LNCaP clone FGC (cell line): ENCODE measurements at regions not wholly inside any gene's neighbourhood (a gene's known extent, or its start where the extent isn't known, plus 50 kb on each side); places are given as distances from the start of the nearest gene placed in this dataset.

ENCODE experiments used
- DNase-seq: peaks from one replicate; pipeline ENCODE4 v3.0.0-alpha.2; 2011; ENCODE audit warnings: low read depth
- H3K4me3 ChIP-seq: 2 replicates; pipeline ENCODE4 v1.5.1; 2011; ENCODE audit warnings: mild to moderate bottlenecking, low read depth, low read length, control low read depth
- CTCF ChIP-seq: IDR thresholded peaks from 2 replicates; pipeline ENCODE4 v1.5.1; 2012; ENCODE audit warnings: mild to moderate bottlenecking; ENCODE audit not compliant: control insufficient read depth, insufficient read depth; ENCODE audit errors: extremely low read depth

GRCh38 chr4:155592179-155592937 is 74.3 kb upstream of the GUCY1A1 start:
- no peak overlapping the region for H3K4me3 ChIP-seq
- DNase-seq, result no peak
- TF ChIP-seq CTCF, result no peak

DNA sequence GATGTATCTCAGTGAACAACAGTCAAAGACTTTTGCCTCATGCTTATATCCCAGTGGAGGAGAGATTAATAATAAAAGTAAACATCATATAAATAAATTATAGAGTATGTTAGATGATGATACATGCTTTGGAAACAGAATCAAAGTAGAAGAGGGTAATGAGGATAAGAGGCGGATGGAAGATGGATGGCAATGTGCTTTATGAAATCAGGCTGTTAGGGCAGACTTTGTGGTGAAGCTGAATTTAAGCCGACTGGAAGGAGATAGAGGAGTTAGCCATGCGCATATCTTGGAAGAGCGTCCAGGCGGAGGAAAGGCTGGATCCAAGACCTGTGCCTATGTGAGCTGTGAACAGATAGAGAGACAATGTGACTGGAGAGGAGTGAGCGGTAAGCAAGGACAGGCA is 74.9 kb upstream of the GUCY1A1 start:
- TF ChIP-seq CTCF, result no peak
- no peak for DNase-seq
- no peak overlapping the region for H3K4me3 ChIP-seq

DNA sequence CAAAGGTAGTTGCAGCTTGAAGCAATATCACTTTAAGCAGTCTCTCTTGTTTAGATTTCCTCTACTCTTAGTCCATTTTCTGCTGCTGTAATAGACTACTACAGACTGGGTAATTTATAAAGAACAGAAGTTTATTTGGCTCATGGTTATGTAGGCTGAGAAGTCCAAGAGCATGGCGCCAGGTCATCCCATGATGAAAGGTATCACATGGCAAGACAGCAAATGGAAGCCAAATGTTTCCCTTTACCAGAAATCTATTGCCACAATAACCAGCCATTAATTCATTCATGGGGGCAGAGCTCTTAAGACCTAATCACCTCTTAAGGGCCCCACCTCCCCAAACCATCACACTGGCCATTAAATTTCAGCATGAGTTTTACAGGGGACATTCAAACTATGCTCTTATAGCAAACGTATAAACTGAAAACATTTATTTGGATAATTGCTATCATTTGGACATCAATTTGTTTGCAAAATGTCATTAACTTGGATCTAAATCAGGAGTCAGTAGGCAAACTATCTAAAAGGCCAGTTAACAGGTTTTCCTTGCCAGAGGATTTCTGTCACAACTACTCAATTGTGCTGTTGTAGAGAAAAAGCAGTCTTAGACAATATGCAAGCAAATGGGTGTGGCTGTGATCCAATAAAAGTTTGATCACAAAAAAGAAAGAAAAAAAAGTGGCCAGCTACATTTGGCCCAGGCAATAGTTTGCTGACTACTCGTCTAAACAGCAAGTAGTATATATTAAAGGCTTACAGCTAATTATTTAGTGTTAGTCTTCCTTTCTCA is 75.7 kb upstream of the GUCY1A1 start:
- no peak overlapping the region for H3K4me3 ChIP-seq
- DNase-seq, result no peak
- TF ChIP-seq CTCF, result no peak

DNA sequence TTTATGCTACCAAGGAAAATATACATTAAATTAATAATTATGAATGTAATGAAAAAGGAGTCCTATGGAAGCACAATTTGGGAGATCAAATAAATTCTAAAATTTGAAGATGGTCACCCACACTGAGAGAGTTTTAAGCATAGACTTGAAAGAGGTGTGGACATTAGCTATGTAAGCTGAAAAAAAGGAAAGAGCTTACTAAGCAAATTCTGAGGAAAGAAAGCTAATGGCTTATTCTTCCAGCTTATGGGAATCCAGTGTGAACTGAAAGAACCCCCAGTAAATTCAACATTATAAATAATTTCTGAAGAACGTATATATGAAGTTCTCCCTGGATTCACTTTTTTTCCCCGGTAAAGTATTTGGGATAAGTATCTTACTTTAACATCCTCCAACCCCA is 78.2 kb upstream of the GUCY1A1 start:
- no peak for DNase-seq
- H3K4me3 ChIP-seq, result no peak overlapping the region
- no peak for TF ChIP-seq CTCF

- H3K4me3 ChIP-seq, result no peak overlapping the region
- DNase-seq, result no peak
- no peak for TF ChIP-seq CTCF
Measured at GRCh38 chr4:155587766-155588165, 78.9 kb upstream of the GUCY1A1 start.

DNA sequence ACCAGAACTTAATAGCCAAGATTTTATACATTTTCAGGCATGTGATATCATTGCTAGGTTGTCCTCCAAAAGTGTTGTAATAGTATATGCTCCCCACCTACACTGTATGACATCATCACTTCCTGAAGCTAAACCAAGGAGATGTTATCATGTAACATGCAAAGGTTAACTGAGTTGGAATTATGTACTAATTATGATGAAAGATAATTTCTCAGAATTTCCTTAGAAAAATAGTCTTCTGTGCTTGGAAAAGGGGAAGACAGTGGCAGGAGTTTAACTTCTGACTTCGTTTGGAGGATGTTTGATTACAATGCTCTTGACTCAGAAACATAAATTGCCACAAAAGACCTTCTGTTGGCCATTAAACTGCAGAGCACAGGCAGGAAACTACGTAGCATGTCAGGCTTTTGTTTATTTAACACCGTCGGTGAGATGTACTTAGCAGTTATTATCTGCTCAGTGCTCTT is 83.6 kb upstream of the GUCY1A1 start:
- no peak for TF ChIP-seq CTCF
- H3K4me3 ChIP-seq, result no peak overlapping the region
- DNase-seq, result no peak
